GM13976 (cell line): ENCODE measurements at regions not wholly inside any gene's neighbourhood (a gene's known extent, or its start where the extent isn't known, plus 50 kb on each side); places are given as distances from the start of the nearest gene placed in this dataset.
A peak's percentile ranks its signal among the peaks of the same experiment; 100 is the strongest.

ENCODE experiments used
- DNase-seq: peaks from one replicate; pipeline ENCODE4 v3.0.0; 2012; ENCODE audit warnings: low spot score
- CTCF ChIP-seq: IDR thresholded peaks from 2 replicates; pipeline ENCODE4 v1.5.1; 2012; ENCODE audit warnings: borderline replicate concordance, mild to moderate bottlenecking; ENCODE audit not compliant: insufficient read depth; ENCODE audit errors: extremely low read depth, missing control alignments, control extremely low read depth
- in situ Hi-C: fragments of 300-500 bp; cut with MboI; formaldehyde crosslinking; loops from one replicate; pipeline ENCODE4 v1.12.0; 2022; ENCODE audit warnings: low sequenced_read_pairs, mixed read lengths, inconsistent platforms; ENCODE audit not compliant: unreplicated experiment

GRCh38 chr3:82240322-82240721 lies 478.9 kb upstream of the GBE1 start:
- TF ChIP-seq CTCF, result no peak
- no peak for DNase-seq
- in situ Hi-C loops, result no loop called here

- DNase-seq, result no peak
- in situ Hi-C loops, result no loop called here
- TF ChIP-seq CTCF, result no peak
Measured at GRCh38 chr3:82236257-82236656, 474.8 kb upstream of the GBE1 start.

- in situ Hi-C loops, result no loop called here
- peak; percentile 32 for DNase-seq
- no peak for TF ChIP-seq CTCF
Measured at GRCh38 chr3:82229397-82229796, 468.0 kb upstream of the GBE1 start.

- no peak for DNase-seq
- in situ Hi-C loops, result no loop called here
- no peak for TF ChIP-seq CTCF
Measured at GRCh38 chr3:82224661-82225060, 463.2 kb upstream of the GBE1 start.

GRCh38 chr3:82222401-82222800 lies 461.0 kb upstream of the GBE1 start:
- no peak for TF ChIP-seq CTCF
- DNase-seq, result no peak
- in situ Hi-C loops, result no loop called here

- TF ChIP-seq CTCF, result no peak
- in situ Hi-C loops, result no loop called here
Measured at GRCh38 chr3:82217571-82217970, 456.1 kb upstream of the GBE1 start.

More at GRCh38 chr3:82217571-82217970, 456.1 kb upstream of the GBE1 start:
- no peak for DNase-seq
